Upper lobe of left lung (tissue), 4 donors: ENCODE measurements at regions not wholly inside any gene's neighbourhood (a gene's known extent, or its start where the extent isn't known, plus 50 kb on each side); places are given as distances from the start of the nearest gene placed in this dataset.

Experiments used
- CTCF ChIP-seq, 6 experiments: fragments of 450-650 bp in 4 of 6; fragments of 200-600 bp in 2 of 6; sonication (generic) in 2 of 6; IDR thresholded peaks; one replicate each; pipeline ENCODE4 v1.5.1; 2016 to 2019; ENCODE audit warnings: antibody characterized with exemption in 6 of 6
- EP300 ChIP-seq, 4 donors: sonication (generic); formaldehyde crosslinking; IDR thresholded peaks; one replicate each; pipeline ENCODE4 v1.5.1; 2017; ENCODE audit warnings: antibody characterized with exemption in 4 of 4, control low read depth in 2 of 4
- POLR2AphosphoS5 ChIP-seq, 2 donors: sonication (generic); formaldehyde crosslinking; IDR thresholded peaks; one replicate each; pipeline ENCODE4 v1.5.1; 2017; ENCODE audit warnings: antibody characterized with exemption in 2 of 2

- TF ChIP-seq CTCF (IDR thresholded peaks at IDR 0.05) (no peak), EP300 (IDR thresholded peaks at IDR 0.05) (no peak), POLR2AphosphoS5 (IDR thresholded peaks at IDR 0.05) (no peak)
Observed at GRCh38 chr10:10193848-10194247, 823.8 kb upstream of the CELF2 start.
